Left colon (tissue), 2 donors: ENCODE measurements at regions not wholly inside any gene's neighbourhood (a gene's known extent, or its start where the extent isn't known, plus 50 kb on each side); places are given as distances from the start of the nearest gene placed in this dataset.

Source experiments
- ATAC-seq: fragments of 200-7000 bp; cut with Tn5 transposase; one replicate; pipeline ENCODE4 v1.9.1; 2020; ENCODE audit warnings: mild to moderate bottlenecking, moderate library complexity
- DNase-seq, 2 donors: peaks; one replicate each; pipeline ENCODE4 v3.0.0-alpha.2; 2020
- intact Hi-C, 2 donors: fragments of 100-400 bp; cut with DNase I in 1 of 2; cut with micrococcal nuclease in 1 of 2; formaldehyde crosslinking; loops; one replicate each; pipeline versions ENCODE4 v1.11.2 to v1.14.0; 2022; cut with DNase I, micrococcal nuclease
- donor health status: DM: no; HTN: no; CAD: no.
- donor health status: DM: yes; HTN: yes; CAD: no.

DNA sequence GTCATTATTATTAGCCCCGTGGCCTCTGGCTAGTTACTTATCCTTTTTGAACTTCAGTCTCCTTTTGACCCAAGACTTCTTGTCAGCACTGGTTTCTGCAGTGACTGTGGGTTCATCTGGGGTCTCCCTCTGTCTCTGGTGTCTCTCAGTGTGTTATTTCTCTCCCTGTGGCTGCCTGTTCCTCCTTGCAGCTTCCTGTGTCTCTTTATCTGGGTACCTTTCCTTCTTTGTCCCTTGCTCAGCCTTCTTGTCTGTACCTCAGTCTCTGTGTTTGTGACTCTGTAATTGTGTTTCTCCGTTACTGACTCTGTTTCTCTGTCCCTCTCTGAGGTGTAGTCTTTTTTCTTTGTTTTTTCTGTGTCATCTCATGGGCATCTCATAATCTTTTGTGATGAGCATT, 102.6 kb upstream of the CDH11 start:
- no peak for DNase-seq
- intact Hi-C loops = no loop called here
- no peak for ATAC-seq

DNA sequence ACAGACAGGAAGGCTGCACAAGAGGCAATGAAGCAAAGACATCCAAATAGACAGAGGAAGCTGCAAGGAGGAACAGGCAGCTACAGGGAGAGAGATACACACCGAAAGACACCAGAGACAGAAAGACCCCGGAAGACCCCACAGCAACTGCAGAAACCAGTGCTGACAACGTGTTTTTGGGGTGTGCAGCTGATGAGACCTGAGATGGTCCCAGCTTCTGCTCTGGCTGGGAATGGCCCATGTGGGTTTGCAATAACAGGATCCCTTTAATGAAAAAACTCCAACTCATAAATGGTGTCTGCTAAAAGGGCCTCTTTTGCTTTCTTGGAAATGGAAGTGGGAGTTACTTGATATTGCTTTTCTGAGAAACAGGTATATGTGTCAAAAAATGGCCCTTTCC, 101.5 kb upstream of the CDH11 start:
- DNase-seq = no peak
- intact Hi-C loops = no loop called here
- no peak for ATAC-seq

DNA sequence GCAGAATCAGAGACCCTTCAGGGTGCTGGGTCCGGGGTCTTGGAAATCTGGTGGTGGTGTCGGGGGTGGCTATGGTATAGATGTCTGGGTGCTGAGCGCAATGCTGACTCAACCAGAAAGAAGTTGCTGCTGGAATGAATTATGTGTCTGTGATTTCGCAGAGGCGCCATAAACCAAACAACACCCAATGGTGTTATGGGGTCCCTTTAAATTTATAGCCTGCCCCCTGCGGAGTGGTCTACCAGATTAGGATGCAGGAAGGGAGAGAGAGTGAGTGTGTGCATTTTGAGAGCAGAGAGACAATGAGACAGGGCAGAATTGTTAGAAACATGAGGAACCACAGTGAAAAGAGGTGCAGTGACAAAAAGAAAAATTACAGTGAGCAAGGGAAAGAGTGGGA, 100.7 kb upstream of the CDH11 start:
- DNase-seq = no peak
- intact Hi-C loops = no loop called here
- no peak for ATAC-seq

DNA sequence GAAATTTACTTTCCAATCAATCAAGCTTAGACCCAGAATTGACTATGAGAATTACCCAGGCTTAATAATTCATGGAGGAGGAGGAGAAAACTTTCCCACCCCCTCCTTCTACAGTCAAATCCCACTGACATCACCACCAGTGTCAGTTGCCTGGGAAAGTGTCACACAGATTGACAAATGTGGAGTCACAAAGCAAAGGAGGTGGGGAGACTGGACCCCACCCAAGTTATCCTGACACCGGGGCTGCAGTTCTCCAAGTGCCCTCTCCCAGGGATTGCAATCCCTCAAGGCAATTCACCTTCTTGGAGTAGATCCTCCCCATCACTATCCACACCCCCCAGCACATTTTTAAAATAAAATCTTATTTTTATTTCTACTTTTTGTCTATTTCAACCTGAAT, 100.2 kb upstream of the CDH11 start:
- DNase-seq = no peak
- ATAC-seq = no peak
- intact Hi-C loops = no loop called here

DNA sequence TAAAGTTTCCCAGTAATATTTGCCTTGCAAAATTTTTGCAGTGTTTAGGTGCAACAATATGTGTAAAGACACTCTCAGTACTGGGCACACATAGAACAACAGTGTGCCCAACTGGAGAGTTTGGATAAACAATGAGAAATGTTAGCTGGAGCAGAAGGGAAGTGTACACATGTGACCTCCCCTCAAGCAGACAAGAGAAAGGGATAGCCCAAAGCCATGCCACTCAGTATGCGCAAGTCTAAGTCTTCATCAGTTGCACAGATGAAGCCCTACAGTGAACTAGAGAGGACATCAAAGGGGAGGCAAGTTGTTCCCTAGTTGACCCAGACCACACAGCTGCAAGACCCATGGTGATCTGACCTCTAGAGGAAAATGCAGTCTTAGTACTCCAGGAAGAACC, 97.9 kb upstream of the CDH11 start:
- intact Hi-C loops = no loop called here
- DNase-seq (no peak), ATAC-seq (no peak)

DNA sequence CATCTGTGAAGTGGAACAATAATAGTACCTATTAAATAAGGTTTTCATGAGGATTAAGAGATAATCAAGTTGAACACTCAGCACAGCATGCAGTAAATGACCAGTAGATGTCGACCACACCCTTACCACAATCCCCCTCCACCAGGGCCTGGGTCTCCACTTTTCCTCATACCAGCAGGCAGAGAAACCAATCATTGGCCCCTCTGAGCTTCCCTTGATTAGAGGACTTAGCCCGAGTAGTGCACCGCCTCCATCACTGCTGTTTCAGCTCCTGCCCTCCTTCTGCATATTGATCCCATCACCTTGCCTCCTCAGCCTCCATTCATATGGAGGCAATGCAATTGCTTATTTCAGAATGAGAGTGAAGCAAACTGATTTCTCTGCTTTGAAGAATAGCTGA, 96.5 kb upstream of the CDH11 start:
- no peak for DNase-seq
- intact Hi-C loops = no loop called here
- ATAC-seq = no peak

DNA sequence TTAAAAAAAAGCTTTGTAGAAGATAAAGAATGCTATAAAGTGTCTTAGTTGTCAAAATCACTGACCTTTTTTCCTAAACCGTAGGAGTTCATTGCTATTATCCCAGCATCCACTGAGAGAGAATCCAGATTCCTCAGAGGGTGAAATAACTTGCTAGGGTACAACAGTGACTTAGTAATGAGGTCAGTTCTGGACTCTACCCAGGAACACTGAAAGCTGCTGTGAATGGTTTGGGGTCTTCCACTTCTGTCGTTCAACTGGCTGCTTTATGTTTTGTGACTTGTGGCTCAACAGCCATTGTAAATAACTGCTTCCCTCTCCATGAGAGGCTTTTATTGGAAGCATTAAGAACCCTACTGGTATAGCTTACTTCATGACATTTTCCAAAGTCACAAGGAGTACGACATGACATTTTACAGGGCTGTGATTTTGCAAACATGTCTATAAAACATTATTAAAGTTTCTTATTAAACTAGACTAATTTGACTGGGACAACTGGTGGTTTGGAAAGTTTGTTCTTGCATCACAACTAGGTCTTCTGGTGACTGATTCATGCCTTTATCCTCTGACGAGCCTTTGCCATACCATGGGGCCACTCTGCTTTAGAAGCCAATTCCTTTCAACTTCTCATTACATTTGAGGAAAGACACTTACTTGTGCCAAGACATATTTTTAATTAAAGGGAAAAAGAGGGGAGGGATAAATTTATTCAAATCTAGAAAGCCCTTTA, 92.2 kb upstream of the CDH11 start:
- ATAC-seq = no peak
- DNase-seq = no peak
- intact Hi-C loops = no loop called here

DNA sequence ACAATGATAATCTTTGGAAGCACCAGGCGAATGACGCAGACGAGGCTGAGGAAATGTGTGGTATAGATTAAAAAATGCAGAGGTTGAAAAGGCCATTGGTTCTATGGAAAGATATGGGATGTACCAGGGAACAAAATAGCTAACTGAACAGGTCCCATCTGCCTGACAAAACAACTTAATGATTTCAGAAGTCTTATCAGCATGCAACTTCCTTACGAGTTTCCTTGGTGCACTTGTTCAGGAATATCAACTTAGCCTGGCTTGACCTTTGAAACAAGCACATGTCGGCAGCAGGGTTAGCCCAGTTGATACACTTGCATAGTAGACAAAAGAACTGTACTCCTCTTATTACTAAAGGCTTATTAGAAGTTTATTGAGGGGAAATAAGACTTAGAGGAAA, 90.9 kb upstream of the CDH11 start:
- no peak for DNase-seq
- intact Hi-C loops = no loop called here
- no peak for ATAC-seq

DNA sequence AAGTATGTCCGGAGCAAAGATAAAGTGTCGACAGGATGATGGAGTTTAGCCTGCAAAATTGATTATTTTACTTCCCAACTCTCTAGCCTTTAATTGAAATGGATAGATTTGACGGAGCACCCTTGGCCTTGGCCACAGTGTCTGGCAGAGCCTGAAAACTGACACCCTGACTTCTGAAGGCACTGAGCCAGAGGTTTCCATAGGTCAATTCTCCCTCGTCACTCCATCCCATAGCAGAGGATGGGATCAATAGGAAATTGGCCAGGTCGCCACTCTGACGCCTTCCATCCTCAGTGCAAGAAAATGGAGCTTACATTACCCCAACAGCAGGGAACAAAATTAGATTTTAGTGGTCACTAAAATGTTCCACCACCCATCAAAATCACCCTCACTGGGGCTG, 90.4 kb upstream of the CDH11 start:
- ATAC-seq = no peak
- intact Hi-C loops = no loop called here
- DNase-seq = no peak

DNA sequence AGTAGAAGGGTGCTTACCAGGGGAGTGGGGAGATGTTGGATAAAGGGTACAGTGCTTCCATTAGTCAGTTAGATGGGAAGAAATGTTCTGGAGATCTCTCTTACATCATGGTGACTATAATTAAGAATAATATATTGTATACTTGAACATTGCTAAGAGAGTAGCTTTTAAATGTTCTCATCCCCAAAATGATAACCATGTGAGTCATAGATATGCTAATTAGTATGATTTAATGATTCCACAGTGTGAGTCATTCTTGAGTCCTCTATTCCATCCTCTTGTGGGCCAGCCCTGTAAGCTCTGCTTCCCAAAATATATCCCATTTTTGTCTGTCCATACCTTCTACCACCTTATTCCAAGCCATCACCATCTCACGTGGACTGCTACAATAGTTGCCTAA, 80.6 kb upstream of the CDH11 start:
- intact Hi-C loops = no loop called here
- no peak for ATAC-seq
- DNase-seq = no peak

DNA sequence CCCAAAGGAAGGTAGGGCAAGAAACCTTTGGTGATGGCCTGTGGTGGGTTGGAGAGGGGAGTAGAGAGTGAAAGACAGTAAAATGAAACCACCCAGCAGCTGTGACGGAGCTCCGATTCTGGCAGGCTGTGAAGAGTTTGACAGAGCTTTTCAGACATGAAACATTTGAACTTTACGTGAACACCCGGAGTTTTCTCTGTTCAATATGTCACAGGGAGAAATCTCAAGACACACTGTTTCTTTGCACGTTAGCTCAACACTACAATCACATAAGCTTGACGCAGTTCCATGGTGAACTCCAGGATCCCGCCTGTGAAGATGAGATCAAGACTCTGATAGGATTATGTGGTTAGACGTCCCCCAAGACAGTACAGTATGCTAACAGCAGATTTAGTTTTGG, 79.6 kb upstream of the CDH11 start:
- no peak for DNase-seq
- no peak for ATAC-seq
- intact Hi-C loops = no loop called here

DNA sequence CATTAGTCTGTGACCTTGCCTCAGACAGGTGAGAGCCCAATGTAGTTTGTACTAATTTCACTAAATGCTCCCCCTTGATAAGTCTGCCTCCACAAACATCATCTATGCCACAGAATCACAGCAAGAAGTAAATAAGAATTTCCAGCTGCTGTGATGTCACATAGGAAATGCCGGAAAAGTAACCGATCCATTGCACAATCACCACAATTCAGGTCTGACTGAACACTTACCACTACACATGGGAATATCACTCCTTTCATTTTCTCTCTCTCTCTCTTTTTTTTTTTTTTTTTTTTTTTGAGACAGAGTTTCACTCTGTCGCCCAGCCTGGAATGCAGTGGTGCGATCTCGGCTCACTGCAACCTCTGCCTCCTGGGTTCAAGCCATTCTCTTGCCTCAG, 79.0 kb upstream of the CDH11 start:
- intact Hi-C loops = no loop called here
- no peak for ATAC-seq
- no peak for DNase-seq

DNA sequence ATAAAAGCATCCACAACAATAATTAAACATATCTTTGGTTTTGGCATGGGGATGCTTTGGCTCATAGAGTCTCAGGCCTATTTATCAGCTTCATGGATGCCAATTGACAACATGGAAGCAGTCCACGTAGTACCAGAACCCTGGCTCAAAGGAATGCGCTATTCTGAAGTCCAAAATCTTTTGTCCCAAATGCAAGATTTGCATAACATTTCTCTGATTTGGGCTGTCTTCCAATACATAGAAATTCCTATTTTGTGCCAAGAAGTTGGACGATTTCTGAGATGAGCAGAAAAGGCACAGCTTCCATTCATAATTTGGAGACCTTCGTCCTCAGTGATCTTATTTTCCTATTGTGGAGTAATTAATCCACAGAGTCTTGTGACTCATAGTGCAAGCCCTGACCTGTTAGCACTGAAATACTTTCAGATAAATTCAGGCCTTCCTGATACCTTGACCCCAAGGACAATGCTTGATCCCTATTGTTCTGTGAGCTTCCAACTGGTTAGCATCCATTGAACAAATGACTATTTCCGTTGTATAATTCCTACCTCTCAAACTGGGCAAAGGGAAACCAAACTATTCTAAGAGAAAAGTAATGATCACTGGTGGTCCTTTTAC, 78.4 kb upstream of the CDH11 start:
- intact Hi-C loops = no loop called here
- ATAC-seq = no peak
- DNase-seq = no peak

DNA sequence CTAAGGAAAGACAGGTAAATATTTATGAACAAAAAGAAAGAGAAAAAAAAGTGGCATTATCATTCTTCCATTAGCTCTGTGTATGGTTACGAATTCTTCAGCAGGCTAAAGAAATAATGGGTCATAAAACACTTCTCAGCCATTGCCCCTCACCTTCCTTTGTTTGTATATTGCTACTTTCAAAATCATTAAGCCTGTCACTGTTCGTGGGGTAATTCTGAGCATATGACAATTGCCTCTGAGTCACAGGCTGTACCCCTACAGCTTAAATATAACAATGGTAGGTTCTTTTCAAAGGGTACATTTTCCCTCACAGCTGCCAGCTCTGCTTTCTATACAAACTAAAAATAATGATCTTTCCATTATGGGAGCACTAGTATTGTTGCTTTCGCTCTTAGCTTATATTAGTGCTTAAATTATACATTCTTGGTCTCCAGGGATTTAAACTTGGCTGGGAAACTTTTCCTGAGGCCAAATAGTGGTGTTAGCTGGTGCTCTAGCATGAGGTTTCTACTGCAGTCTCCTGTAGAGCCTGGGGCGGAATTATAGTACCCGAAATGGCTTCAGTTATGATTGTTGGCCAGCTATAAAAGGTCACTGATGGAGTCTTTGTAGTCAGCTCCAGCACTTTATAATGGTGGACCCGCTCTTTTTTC, 74.7 kb upstream of the CDH11 start:
- ATAC-seq = no peak
- intact Hi-C loops = no loop called here
- DNase-seq = no peak

DNA sequence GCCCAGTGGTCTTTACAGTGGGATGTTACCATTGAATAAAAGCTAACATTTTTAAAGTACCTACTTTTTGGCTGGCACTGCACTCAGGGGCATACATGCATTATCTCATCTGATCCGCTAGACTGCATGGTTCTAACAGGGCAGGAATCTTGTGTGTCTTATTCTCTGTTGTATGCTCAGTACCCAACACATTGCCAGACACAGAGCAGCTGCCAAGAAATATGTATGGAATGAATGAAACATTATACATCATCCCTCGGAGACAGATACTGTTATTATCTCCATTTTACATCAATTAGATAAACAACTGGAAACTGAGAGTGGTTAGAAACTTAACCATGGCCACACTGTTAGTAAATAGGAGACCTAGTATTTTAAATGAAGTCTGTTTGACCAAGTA, 74.1 kb upstream of the CDH11 start:
- no peak for ATAC-seq
- intact Hi-C loops = no loop called here
- no peak for DNase-seq

DNA sequence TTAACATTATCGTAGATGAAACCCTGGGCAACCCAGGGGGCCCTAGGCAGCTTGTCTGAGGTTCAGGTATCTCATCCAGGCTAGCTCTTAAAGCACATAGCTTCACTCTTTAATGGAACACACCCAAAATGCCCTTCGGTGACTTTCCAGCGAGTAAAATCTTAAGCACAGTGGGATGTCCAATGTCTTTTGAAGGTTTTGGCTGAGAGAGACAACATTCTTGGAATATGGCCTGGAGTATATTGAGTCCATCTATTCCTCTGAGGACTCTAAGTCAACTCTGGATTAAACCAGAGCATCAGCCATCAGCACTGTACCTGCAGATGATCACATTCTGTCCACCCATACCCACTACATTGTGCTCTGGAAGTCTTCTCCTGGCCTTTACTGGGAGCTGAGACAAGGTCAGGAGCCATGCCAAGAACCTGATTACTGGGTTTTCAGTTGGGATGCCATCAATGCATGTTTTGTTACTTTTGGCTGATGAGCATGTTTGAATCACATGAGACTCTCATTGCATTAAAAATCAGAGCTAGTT, 63.4 kb upstream of the CDH11 start:
- ATAC-seq = no peak
- intact Hi-C loops = no loop called here
- no peak for DNase-seq

DNA sequence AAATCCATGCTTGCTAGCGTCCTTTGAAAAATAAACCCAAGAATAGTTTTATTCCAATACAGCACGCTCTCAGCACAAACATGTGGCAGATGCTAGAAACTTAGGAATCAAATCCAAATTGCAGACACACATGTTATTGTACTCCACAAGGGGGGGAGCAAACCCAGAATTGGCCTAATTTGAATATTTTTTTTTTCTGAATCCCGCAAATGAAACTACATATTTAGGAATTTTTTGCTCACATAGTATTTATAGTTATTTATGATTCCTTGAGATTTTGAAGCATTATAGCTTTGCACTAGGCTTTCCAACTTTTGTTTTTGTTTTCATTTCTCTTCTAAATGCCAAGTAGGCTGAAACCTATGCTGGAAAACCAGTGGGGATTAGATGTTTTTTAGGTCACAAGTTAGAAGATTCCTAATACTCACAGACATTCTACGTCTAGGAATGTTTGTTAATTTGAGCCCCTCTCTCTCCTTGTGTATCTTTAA, 59.3 kb upstream of the CDH11 start:
- DNase-seq (no peak), ATAC-seq (no peak)
- intact Hi-C loops = no loop called here

DNA sequence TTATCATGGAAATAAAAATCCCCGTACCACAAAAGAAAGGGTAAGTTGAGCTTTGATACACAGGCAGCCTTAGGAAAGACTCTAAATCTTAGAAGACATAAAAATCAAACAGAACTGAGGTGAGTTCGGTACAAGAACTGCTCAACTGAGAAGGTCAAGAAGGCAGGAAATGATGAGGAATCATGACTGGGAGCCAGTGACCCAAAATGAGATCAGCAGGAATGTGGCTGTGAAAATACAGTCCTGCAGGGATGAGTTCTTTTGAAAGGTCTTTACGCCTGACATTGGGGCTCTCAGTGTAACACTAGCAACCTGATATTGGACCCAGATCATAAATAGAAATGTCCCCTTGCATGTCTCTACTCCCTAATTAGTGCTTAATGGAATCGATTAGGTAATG, 56.3 kb upstream of the CDH11 start:
- ATAC-seq = no peak
- no peak for DNase-seq
- intact Hi-C loops = no loop called here

DNA sequence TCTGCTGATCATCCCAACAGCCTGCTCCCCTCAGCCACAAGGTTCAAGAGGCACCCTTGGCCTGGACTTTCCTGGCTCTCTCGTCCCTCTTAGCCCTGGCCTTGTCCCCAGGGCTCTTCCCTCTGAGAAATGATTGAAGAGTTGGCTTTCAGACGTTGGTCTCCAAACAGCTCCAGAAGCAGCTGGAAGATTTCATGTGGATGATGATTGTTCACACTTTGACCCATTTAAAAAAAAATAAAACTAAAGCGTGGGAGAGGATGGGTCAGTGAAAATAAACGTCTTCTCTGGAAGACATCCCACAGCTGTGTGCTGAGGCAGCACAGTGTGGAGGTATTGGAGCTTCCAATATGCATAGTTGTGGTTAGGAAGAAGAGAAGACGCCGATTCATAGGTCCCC, 54.7 kb upstream of the CDH11 start:
- DNase-seq = peak; percentile 5 to 26
- intact Hi-C loops = no loop called here
- ATAC-seq = no peak

DNA sequence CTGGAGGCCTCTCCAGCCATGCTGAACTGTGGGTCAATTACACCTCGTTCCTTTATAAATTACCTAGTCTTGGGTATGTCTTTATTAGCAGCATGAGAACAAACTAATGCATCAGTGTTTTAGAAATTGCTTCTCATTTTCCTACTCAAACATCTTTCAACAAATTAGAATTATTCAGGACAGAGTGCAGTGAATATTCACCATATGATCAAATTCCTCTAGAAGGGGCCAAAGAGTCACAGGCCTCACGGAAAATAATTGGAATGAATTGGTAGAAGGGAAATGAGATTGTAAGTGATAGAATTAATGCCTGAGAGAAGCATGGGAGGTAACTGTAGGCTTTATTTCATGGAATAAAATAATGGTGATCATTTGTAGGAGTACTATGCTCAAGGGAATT, 50.5 kb upstream of the CDH11 start:
- intact Hi-C loops = no loop called here
- DNase-seq (no peak), ATAC-seq (no peak)
